HG03045 (cell line): ENCODE measurements at regions not wholly inside any gene's neighbourhood (a gene's known extent, or its start where the extent isn't known, plus 50 kb on each side); places are given as distances from the start of the nearest gene placed in this dataset.

Experiments
- ATAC-seq: cut with Tn5 transposase; IDR thresholded peaks from one replicate; pipeline ENCODE4 v1.9.1; 2021; ENCODE audit warnings: mild to moderate bottlenecking, moderate library complexity; ENCODE audit not compliant: unreplicated experiment

- no peak for ATAC-seq
Measured at GRCh38 chr5:96142184-96142781, 180.6 kb upstream of the ELL2 start.

GRCh38 chr5:96141749-96142148, 180.1 kb upstream of the ELL2 start:
- ATAC-seq = no peak

- no peak for ATAC-seq
Measured at GRCh38 chr5:96140496-96140895, 178.8 kb upstream of the ELL2 start.

DNA sequence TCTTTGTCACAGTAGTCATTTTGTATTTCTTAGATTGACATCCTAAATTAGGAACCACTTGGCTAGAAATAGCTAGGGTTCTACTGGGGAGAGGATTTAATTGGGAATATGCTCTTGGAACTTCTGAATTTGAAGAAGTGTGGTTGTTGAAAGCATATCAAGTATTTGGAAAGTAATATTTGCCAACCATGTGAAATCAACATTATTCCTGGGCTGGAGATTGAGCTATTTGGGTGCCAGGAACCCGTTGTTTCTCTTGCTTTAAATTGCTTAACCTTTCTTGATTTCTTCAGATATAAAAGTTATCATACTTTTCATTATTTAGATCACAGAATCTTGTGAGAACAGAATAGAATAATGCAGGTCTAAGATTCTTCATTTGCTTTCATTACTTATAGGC, 178.4 kb upstream of the ELL2 start:
- no peak for ATAC-seq

DNA sequence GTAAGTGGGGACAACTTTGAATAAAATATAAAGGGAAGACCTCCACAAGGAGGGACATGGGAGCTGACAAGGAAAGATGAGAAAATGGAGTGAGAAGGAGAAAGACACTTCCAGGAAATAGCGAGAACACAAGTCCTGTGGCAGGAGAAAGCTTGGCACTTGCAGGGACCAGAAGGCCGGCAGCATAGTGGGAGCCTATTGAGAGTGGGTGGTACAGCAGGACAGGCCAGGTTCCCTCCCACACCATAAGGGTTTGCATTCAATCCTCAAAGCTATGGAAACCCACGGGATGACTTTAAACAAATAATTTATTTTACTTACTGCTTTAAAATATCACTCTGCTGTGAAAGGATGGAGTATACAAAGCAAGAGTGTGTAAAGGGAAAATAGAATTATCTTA, 173.2 kb upstream of the ELL2 start:
- no peak for ATAC-seq

DNA sequence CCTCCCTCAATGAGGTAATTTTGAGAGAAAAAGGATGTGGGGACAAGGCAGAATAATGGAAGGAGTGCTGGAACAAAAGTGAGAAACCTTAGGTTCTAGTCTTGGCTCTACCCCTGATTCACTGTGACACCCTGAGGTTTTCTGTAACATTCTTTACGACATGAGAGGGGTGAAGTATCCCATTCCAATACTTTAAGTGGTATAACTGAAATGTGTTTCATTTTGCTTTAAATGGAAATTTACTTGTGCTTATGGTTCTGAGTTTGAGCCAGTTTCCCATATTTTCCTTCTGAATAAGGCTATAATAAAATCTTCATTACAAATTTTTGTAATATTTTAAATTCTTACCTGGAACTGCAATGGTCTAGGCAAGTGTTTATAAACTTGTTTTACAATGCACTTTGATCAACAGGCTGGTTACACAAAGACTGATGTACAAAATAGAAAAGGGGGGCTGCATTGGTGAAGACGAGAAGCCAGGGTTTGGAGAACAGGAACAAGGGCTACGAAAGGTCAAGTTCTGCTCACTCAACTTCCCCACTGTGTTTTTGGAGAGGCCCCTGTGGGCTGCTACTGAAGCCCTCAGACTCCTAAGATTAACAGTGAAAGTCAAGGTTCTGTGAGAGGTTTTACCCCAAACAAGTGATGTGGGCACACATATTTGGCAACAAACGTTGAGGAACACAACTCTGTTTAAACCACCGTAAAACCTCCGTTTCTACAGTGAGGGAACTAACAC, 171.9 kb upstream of the ELL2 start:
- no peak for ATAC-seq

GRCh38 chr5:96129276-96129675, 167.6 kb upstream of the ELL2 start:
- no peak for ATAC-seq

- ATAC-seq = no peak
Measured at GRCh38 chr5:96128204-96128864, 166.7 kb upstream of the ELL2 start.

GRCh38 chr5:96127538-96127937, 165.9 kb upstream of the ELL2 start:
- no peak for ATAC-seq

GRCh38 chr5:96125231-96125891, 163.7 kb upstream of the ELL2 start:
- ATAC-seq = no peak

DNA sequence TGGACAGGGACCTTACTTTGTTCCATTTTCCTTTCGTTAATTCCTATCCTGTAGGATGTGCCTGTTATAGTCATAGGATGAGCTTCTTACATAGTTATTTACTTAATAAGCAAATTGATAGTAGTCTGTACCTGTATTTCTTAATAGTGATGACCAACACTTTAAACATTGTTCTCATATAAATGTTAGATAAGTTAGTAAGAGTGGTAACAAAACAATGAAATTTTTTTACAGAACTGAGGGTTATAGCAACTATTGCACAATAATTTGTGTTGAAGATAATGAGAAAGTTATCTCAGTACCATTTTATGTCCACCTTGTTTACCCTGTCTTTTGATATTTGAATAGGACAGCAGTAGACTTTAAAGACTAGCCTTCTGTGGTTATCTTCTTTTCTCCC, 162.9 kb upstream of the ELL2 start:
- no peak for ATAC-seq

- ATAC-seq = no peak
Measured at GRCh38 chr5:96123418-96123817, 161.8 kb upstream of the ELL2 start.

- ATAC-seq = no peak
Measured at GRCh38 chr5:96121364-96121763, 159.7 kb upstream of the ELL2 start.

GRCh38 chr5:96120120-96120519, 158.5 kb upstream of the ELL2 start:
- ATAC-seq = no peak

DNA sequence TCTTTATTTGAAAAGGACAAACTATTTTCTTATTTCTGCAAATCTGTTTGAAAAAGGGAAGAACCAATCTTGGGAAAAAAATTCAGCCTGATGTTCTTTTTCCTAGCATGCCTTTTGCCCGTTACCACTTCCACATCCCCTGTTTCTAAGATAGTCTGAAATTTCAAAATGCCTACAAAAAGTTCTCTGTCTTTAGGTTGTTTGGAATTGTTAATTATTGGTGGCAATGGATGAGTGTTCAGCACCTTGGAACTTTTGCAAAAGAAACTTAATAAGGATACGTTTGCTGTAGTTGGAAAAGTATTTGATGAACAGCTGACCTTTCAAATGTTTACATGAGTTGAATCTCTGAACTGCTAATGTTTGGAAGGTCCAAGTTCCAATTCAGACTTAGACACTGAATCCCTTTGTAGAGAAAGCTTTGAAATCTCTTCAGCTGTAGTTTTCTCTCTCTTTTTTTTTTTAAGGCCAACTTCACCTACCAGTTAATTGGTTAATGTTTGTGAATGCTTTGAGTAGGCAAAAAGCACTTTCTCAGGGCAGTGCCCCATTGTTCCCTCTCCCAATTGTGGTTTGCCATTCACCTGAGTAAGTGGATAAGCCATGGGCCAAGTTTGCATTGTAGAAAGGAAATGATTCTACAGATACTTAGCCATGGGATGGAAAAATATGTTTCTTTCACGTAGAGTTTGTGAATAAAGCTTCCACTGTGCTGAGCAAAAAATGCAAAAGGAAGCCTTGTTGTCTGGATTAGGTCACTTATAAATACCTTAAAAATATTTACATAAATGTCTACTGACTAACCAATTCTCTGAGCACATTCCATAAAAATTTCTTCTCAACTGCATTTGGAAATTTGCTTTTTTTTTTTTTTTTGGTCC, 156.4 kb upstream of the ELL2 start:
- no peak for ATAC-seq

- ATAC-seq = no peak
Measured at GRCh38 chr5:96115147-96115807, 153.6 kb upstream of the ELL2 start.

DNA sequence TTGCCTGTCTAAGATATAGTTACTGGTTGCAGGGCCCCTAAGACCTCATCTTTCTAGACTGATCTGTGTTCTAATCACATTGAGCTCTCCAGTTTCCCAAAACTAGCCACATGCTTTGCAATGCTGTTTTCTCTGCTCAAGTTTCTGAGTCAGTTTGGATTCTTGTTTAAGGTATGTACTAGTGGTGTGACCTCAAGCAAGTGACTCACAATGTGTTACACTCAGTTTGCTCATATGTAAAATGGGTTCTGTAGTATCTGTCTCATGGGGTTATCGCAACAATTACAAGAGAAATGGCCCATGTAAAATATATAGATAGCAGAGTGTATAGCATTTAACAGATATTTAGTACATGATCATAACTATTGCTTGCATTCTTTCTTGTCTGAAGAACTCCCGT, 153.1 kb upstream of the ELL2 start:
- no peak for ATAC-seq

DNA sequence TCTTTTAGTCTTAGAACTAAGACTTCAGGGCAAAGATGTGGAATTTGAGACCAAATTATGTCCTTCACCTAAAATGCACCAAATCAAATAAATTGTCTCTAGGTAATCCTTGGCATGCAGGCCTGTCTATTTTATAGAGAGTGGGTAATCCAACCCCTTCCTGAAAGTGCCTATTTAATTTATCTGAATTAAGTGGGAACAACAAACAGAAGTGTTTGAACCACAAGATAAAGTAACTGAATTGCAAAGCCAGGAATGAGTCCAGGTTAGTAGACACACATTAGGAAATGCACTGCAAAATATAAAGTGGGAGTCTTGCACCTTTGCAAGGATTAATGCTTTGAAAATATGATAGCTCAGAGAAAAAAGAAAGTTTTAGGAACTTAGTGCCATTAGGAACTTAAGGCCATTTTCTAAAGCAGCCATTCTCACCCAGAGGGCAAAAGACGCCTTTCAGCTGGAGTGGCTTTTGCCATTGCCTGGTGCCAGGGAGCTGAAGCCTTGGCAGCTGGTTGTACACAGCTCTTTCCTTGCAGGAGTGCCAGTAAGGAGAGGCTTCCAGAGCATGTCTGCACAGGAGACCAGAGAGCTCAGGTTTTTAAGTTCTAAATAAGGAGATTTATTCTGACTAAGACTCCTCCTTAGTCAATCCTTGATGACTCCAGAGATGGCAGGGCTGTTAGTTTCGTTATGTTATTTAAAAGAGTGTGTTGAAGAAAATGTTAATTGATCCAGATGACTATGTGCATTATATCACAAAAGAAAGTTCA, 151.7 kb upstream of the ELL2 start:
- no peak for ATAC-seq

- no peak for ATAC-seq
Measured at GRCh38 chr5:96112703-96113102, 151.1 kb upstream of the ELL2 start.
